ENCODE measurements at regions not wholly inside any gene's neighbourhood (a gene's known extent, or its start where the extent isn't known, plus 50 kb on each side); places are given as distances from the start of the nearest gene placed in this dataset.

GRCh38 chr2:204115137-204116056 lies 178.8 kb downstream of the ICOS start:
- ATAC-seq: no peak
- H3K4me3 ChIP-seq (ENCODE audit: low read length): no peak overlapping the region
- Mint-ChIP-seq H3K27me3 (ENCODE audit: low read depth in 2 of 2) (peaks cover 24 to 57% of the 10 kb centered on the region in 2 donors), H3K36me3 (no peaks in the 10 kb centered on the region), H3K4me1 (peaks cover 20 to 30% of the 10 kb centered on the region in 2 donors), H3K27ac (no peak overlapping the region), H3K4me3 (no peak overlapping the region), H3K9me3 (no peaks in the 10 kb centered on the region)
- no peaks in the 10 kb centered on the region for H3K9me3 ChIP-seq (ENCODE audit: control insufficient read depth, insufficient read depth, low read length)
- no peaks in the 10 kb centered on the region for H3K36me3 ChIP-seq (ENCODE audit: control insufficient read depth, insufficient read depth, low read length)
- H3K27ac ChIP-seq (ENCODE audit: low read length): no peak overlapping the region
- intact Hi-C loops (cut with micrococcal nuclease): no loop called here
- DNase-seq: no peak
- peaks cover 12% of the 10 kb centered on the region for H3K27me3 ChIP-seq (ENCODE audit: control insufficient read depth, insufficient read depth, low read length)
- H3K4me1 ChIP-seq (ENCODE audit: control insufficient read depth, insufficient read depth, low read length): peaks cover 9% of the 10 kb centered on the region
- TF ChIP-seq, protein P1, sequence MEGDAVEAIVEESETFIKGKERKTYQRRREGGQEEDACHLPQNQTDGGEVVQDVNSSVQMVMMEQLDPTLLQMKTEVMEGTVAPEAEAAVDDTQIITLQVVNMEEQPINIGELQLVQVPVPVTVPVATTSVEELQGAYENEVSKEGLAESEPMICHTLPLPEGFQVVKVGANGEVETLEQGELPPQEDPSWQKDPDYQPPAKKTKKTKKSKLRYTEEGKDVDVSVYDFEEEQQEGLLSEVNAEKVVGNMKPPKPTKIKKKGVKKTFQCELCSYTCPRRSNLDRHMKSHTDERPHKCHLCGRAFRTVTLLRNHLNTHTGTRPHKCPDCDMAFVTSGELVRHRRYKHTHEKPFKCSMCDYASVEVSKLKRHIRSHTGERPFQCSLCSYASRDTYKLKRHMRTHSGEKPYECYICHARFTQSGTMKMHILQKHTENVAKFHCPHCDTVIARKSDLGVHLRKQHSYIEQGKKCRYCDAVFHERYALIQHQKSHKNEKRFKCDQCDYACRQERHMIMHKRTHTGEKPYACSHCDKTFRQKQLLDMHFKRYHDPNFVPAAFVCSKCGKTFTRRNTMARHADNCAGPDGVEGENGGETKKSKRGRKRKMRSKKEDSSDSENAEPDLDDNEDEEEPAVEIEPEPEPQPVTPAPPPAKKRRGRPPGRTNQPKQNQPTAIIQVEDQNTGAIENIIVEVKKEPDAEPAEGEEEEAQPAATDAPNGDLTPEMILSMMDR (IDR thresholded peaks at IDR 0.05): no peak
- WGBS (ENCODE audit: insufficient coverage): 83% methylated on average over 4 of the region's 5 CpGs

- Mint-ChIP-seq H3K27ac (no peak overlapping the region), H3K4me1 (peaks cover 11 to 21% of the 10 kb centered on the region in 2 donors), H3K4me3 (no peak overlapping the region), H3K27me3 (ENCODE audit: low read depth in 2 of 2) (peaks cover 25 to 59% of the 10 kb centered on the region in 2 donors), H3K36me3 (no peaks in the 10 kb centered on the region), H3K9me3 (no peaks in the 10 kb centered on the region)
- ATAC-seq (no peak), DNase-seq (no peak)
- no peak overlapping the region for H3K27ac ChIP-seq (ENCODE audit: low read length)
- peaks cover 6% of the 10 kb centered on the region for H3K27me3 ChIP-seq (ENCODE audit: control insufficient read depth, insufficient read depth, low read length)
- no peaks in the 10 kb centered on the region for H3K36me3 ChIP-seq (ENCODE audit: control insufficient read depth, insufficient read depth, low read length)
- H3K4me3 ChIP-seq (ENCODE audit: low read length): no peak overlapping the region
- intact Hi-C loops (cut with micrococcal nuclease): no loop called here
- 80% methylated on average over 6 of the region's 6 CpGs for WGBS (ENCODE audit: insufficient coverage)
- H3K9me3 ChIP-seq (ENCODE audit: control insufficient read depth, insufficient read depth, low read length): no peaks in the 10 kb centered on the region
- H3K4me1 ChIP-seq (ENCODE audit: control insufficient read depth, insufficient read depth, low read length): peaks cover 3% of the 10 kb centered on the region
- TF ChIP-seq, protein P1 (IDR thresholded peaks at IDR 0.05): no peak
Measured at GRCh38 chr2:204116159-204116792, 179.7 kb downstream of the ICOS start.

GRCh38 chr2:204122425-204122824 lies 185.9 kb downstream of the ICOS start:
- Histone ChIP-seq H3K27me3 (ENCODE audit: control insufficient read depth, insufficient read depth, low read length) (no peaks in the 10 kb centered on the region), H3K9me3 (ENCODE audit: control insufficient read depth, insufficient read depth, low read length) (no peaks in the 10 kb centered on the region), H3K4me1 (ENCODE audit: control insufficient read depth, insufficient read depth, low read length) (no peaks in the 10 kb centered on the region), H3K27ac (ENCODE audit: low read length) (no peak overlapping the region), H3K36me3 (ENCODE audit: control insufficient read depth, insufficient read depth, low read length) (no peaks in the 10 kb centered on the region), H3K4me3 (ENCODE audit: low read length) (no peak overlapping the region)
- Mint-ChIP-seq H3K27me3 (ENCODE audit: low read depth in 2 of 2) (peaks cover 19 to 50% of the 10 kb centered on the region in 2 donors), H3K36me3 (no peaks in the 10 kb centered on the region), H3K4me1 (peaks cover 0 to 4% of the 10 kb centered on the region in 2 donors), H3K9me3 (no peaks in the 10 kb centered on the region), H3K27ac (no peak overlapping the region), H3K4me3 (no peak overlapping the region)
- DNase-seq: no peak
- no peak for ATAC-seq
- WGBS (ENCODE audit: insufficient coverage): 87% methylated on average over 4 of the region's 4 CpGs
- intact Hi-C loops (cut with micrococcal nuclease): no loop called here
- TF ChIP-seq, protein P1 (IDR thresholded peaks at IDR 0.05): no peak
